ENCODE measurements at regions not wholly inside any gene's neighbourhood (a gene's known extent, or its start where the extent isn't known, plus 50 kb on each side); places are given as distances from the start of the nearest gene placed in this dataset.
"Not testable (repeated sequence)": the region's sequence is repeated elsewhere in the genome, so short reads cannot be mapped to it uniquely, and the experiment has no call there.

DNA sequence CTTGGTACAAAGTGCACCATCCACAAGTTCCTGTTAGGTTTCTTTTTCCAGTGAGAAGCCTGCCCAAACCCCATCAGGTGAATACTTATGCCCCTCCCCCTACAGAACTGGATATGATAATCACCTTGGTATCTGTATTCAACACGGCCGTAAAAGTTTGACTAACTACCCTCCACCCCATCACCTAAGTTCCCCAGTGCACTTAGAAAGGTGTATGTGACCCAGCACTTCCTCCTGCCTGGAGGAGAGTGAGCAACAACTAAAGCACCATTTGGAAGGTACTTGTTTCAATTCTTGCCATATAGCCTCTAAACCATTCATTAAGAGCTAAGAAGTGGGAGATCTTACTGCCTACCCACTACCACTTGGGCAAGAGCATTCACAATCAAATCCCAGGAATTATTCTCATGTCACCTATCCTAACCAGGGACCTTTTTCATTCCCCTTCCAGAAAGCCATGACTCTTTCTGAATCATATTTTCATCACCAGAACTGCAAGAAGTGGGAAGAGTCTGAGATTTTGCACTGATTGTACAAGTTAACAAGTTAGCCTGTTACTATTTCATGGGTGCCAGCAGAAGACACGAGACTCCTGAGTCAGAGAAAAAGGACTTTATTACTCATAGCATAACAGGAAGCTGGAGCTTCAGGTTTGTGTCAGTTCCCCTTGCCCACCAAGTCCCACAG, 53.5 kb upstream of the NDUFV2 start:
- intact Hi-C loops (cut with DNase I) = no loop called here
- TF ChIP-seq, protein P1, sequence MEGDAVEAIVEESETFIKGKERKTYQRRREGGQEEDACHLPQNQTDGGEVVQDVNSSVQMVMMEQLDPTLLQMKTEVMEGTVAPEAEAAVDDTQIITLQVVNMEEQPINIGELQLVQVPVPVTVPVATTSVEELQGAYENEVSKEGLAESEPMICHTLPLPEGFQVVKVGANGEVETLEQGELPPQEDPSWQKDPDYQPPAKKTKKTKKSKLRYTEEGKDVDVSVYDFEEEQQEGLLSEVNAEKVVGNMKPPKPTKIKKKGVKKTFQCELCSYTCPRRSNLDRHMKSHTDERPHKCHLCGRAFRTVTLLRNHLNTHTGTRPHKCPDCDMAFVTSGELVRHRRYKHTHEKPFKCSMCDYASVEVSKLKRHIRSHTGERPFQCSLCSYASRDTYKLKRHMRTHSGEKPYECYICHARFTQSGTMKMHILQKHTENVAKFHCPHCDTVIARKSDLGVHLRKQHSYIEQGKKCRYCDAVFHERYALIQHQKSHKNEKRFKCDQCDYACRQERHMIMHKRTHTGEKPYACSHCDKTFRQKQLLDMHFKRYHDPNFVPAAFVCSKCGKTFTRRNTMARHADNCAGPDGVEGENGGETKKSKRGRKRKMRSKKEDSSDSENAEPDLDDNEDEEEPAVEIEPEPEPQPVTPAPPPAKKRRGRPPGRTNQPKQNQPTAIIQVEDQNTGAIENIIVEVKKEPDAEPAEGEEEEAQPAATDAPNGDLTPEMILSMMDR (IDR thresholded peaks at IDR 0.05) = no peak
- TF ChIP-seq POLR2AphosphoS5 (IDR thresholded peaks at IDR 0.05) (no peak), POLR2A (IDR thresholded peaks at IDR 0.05) (no peak)
- 87% methylated on average over 3 of the region's 3 CpGs for WGBS
- H3K9me3 ChIP-seq = no peaks in the 10 kb centered on the region
- H3K4me3 ChIP-seq = no peak overlapping the region
- no peaks in the 10 kb centered on the region for H3K4me1 ChIP-seq (replicated peaks)
- H3K27ac ChIP-seq = no peak overlapping the region
- no peaks in the 10 kb centered on the region for H3K27me3 ChIP-seq (replicated peaks; ENCODE audit: insufficient read depth)
- no peaks in the 10 kb centered on the region for H3K36me3 ChIP-seq
- DNase-seq (ENCODE audit: low spot score) = no peak

DNA sequence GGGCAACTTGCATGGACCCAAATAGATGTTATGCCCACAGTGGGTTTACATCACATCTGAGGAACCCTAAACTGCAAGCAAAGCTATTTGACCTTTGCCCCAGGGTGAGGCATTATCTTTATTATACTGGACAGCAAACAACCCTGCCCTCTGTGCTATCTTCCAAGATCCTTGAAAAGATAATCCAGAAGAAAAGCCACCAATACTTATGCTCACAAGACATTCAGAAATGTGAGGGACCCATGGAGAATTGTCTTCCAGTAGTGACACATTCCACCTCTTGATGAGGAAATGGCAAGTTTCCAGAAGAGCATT, 53.0 kb upstream of the NDUFV2 start:
- no peaks in the 10 kb centered on the region for H3K36me3 ChIP-seq
- no peaks in the 10 kb centered on the region for H3K9me3 ChIP-seq
- H3K27ac ChIP-seq = no peak overlapping the region
- no peak for TF ChIP-seq POLR2A (IDR thresholded peaks at IDR 0.05)
- H3K4me3 ChIP-seq = no peak overlapping the region
- no peaks in the 10 kb centered on the region for H3K27me3 ChIP-seq (replicated peaks; ENCODE audit: insufficient read depth)
- DNase-seq (ENCODE audit: low spot score) = no peak
- intact Hi-C loops (cut with DNase I) = no loop called here
- no peaks in the 10 kb centered on the region for H3K4me1 ChIP-seq (replicated peaks)

DNA sequence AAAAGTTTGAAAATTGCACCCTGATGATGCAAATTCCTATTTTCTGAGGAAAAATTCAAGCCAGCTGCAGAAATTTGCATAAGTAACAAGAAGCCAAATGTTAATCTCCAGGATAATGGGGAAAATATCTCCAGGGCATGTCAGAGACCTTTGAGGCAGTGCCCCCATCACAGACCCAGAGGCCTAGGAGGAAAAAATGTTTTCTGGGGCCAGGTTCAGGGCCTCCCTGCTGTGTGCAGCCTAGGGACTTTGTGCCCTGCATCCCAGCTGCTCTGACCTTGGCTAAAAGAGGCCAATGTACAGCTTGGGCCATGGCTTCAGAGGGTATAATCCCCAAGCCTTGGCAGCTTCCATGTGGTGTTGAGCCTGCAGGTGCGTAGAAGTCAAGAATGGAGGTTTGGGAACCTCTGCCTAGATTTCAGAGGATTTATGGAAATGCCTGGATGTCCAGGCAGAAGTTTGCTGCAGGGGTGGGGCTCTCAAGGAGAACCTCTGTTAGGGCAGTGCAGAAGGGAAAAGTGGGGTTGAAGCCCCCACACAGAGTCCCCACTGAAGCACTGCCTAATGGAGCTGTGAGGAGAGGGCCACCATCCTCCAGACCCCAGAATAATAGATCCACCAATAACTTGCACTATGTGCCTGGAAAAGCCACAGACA, 51.7 kb upstream of the NDUFV2 start:
- not testable (repeated sequence) for H3K4me3 ChIP-seq, H3K36me3 ChIP-seq
- intact Hi-C loops (cut with DNase I) = loop anchor here (10.0 kb wide), 1 partner anchor 396 kb away; no protein-coding TSS in a partner anchor

More for the DNA sequence above, 51.7 kb upstream of the NDUFV2 start:
- H3K4me1 ChIP-seq (replicated peaks); H3K27ac ChIP-seq; H3K9me3 ChIP-seq; H3K27me3 ChIP-seq (replicated peaks; ENCODE audit: insufficient read depth); DNase-seq (ENCODE audit: low spot score): not testable (repeated sequence)
- 95% methylated on average over 1 of the region's 1 CpG for WGBS

Data from prostate gland (tissue), 2 donors.